ENCODE measurements at regions not wholly inside any gene's neighbourhood (a gene's known extent, or its start where the extent isn't known, plus 50 kb on each side); places are given as distances from the start of the nearest gene placed in this dataset.

DNA sequence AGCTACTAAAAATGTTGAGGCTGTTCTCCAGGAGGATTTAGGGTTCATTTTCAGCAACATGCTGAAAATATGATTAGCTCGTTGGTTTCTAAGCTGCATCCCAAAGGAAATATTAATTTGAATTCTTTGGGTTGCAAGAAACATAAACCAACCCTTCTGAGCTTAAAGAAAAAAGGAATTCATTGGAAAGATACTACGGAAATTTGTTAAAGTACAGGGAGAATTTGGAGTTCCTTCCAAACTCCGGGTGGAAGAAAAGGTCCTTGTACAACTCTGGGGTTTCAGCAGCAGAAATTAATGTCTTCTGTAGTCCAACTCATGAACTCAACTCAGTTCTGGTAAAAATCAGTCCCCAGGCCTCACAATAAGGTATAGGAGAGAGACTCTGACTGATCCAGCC lies 712.9 kb downstream of the UTRN start:
- no peak for DNase-seq (ENCODE audit: low read depth)
- TF ChIP-seq, protein P1, sequence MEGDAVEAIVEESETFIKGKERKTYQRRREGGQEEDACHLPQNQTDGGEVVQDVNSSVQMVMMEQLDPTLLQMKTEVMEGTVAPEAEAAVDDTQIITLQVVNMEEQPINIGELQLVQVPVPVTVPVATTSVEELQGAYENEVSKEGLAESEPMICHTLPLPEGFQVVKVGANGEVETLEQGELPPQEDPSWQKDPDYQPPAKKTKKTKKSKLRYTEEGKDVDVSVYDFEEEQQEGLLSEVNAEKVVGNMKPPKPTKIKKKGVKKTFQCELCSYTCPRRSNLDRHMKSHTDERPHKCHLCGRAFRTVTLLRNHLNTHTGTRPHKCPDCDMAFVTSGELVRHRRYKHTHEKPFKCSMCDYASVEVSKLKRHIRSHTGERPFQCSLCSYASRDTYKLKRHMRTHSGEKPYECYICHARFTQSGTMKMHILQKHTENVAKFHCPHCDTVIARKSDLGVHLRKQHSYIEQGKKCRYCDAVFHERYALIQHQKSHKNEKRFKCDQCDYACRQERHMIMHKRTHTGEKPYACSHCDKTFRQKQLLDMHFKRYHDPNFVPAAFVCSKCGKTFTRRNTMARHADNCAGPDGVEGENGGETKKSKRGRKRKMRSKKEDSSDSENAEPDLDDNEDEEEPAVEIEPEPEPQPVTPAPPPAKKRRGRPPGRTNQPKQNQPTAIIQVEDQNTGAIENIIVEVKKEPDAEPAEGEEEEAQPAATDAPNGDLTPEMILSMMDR (IDR thresholded peaks at IDR 0.05; ENCODE audit: insufficient read depth, low read length), result no peak
- no peak overlapping the region for H3K4me3 ChIP-seq (ENCODE audit: low read depth, low read length)

DNA sequence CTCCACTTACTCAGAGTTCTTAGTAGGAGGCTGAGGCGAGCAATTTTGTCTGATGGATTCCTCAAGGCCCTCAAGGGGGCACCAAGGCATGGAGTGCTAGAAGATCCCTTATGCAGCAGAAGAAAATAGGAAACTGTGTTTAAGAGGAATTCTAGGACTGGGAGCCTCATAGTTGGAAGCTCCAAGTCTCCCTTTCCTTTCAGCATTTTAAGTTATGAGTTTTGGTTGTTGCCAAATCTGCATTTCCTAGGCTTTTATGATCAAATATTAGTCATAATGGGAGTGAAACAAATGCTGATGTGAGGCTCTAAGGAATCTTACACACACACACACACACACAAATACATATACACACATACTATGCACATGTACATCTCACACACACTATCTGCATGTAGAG lies 714.0 kb downstream of the UTRN start:
- peak; percentile 16 for DNase-seq (ENCODE audit: low read depth)
- TF ChIP-seq, protein P1 (IDR thresholded peaks at IDR 0.05; ENCODE audit: insufficient read depth, low read length), result peak; percentile 31
- no peak overlapping the region for H3K4me3 ChIP-seq (ENCODE audit: low read depth, low read length)

DNA sequence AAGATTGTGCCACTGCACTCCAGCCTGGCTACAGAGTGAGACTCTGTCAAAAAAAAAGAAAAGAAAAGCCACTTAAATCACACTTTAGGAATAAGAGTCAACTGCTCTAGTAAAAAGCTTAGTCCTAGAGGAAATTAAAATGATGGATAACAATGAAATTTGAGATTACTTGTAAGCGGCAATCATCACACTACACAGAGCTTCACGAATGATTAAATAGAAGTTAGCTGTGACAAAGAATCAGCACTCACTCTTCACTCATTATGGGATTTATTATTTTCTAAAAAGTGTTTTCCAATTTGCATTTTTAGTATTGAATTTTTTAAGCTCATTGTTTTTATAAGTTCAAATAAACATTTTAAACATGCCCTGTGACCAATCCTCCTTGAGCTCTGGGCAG lies 718.0 kb downstream of the UTRN start:
- H3K4me3 ChIP-seq (ENCODE audit: low read depth, low read length), result no peak overlapping the region
- no peak for DNase-seq (ENCODE audit: low read depth)
- TF ChIP-seq, protein P1 (IDR thresholded peaks at IDR 0.05; ENCODE audit: insufficient read depth, low read length), result no peak

DNA sequence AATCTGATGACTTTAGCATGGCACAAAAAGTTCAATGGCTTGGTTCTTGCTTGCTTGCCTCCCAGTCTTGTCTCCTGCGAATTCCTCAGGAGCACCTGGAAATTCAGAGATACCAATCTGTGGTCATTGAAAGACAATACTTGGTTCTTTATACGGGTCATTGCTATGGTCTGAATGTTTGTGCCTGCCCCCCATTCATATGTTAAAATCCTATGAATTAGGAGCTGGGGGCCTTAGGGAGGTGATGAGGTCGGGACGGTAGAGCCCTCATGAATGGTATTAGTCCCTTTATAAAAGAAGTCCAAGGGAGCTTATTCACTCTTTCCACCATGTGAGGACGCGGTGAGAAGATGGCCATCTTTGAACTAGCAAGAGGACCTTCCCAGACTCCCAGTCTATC lies 721.8 kb downstream of the UTRN start:
- no peak overlapping the region for H3K4me3 ChIP-seq (ENCODE audit: low read depth, low read length)
- no peak for DNase-seq (ENCODE audit: low read depth)
- TF ChIP-seq, protein P1 (IDR thresholded peaks at IDR 0.05; ENCODE audit: insufficient read depth, low read length), result no peak

DNA sequence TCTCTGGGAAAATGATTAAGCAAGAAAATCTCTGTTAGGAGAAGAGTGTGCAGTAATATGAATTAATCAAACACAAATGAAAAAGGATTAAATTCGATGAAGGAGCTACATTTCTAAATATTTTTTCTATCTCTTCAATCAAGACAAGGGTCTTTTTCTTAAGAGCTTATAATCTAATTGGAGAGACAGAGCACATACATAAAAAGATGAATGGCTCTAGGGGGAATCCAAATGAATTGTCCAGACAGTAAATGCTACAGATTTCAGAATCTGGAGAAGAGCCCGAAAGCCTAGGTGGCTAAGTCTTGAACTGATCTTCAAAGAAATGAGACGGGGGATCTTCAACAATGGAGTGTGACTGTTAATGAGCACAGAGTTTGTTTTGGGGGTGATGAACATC lies 723.6 kb downstream of the UTRN start:
- no peak overlapping the region for H3K4me3 ChIP-seq (ENCODE audit: low read depth, low read length)
- DNase-seq (ENCODE audit: low read depth), result no peak
- TF ChIP-seq, protein P1 (IDR thresholded peaks at IDR 0.05; ENCODE audit: insufficient read depth, low read length), result no peak

DNA sequence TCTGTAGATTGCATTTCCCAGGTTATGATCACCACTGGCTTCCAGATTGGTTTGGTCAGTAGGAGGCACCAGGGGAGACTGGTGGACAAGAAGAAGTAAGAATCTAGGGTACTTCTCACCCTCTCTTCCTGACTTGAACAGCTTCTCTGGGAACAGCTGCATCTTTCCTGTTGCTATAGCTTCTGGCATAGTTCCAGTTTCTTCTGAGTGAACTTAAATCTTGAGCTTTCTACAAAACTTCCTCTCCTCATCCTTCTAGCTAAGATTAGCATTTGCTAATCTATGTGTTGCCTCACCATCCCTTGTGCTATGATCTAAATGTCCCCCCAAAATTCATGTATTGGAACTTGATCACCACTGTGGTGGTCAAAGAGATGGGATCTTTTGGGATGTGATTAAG lies 724.6 kb downstream of the UTRN start:
- DNase-seq (ENCODE audit: low read depth), result peak; percentile 10
- H3K4me3 ChIP-seq (ENCODE audit: low read depth, low read length), result no peak overlapping the region
- TF ChIP-seq, protein P1 (IDR thresholded peaks at IDR 0.05; ENCODE audit: insufficient read depth, low read length), result no peak

DNA sequence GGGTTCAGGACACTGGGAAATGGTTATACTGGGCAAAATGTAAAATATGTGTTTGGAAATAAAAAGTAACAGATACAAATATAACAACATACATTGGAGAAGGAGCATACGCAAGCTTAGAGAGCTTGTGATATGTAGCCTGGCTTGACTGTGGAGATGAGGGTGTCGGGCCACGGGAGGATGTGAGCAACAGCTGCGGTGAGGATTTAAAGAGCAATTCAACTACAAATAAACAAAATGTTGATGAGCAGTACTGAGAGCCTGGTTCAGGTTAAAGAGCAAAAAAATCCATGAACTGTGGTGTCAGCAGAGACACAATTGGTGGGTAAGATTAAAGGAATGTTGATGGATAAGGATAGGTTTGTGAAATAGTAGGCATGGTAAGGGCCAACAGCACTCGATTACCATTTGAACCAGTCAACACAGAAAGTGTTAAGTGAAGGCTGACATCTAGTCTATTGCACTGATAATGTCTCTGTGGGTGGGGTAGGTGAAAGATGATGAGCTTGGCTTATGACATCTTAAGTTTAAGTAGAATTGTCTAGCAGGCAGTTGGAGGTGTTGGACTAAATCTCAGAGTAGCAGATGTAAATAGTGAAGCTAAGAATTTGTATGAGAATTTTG lies 723.2 kb downstream of the EPM2A start:
- TF ChIP-seq, protein P1 (IDR thresholded peaks at IDR 0.05; ENCODE audit: insufficient read depth, low read length), result no peak
- DNase-seq (ENCODE audit: low read depth), result no peak
- no peak overlapping the region for H3K4me3 ChIP-seq (ENCODE audit: low read depth, low read length)

All from fibroblast of the aortic adventitia (primary cell).